PC-9 (cell line): ENCODE measurements at regions not wholly inside any gene's neighbourhood (a gene's known extent, or its start where the extent isn't known, plus 50 kb on each side); places are given as distances from the start of the nearest gene placed in this dataset.

Source experiments
- BruUV-seq: library from RNA; stranded (reverse); fragments of 400-500 nt; replicated peaks from 2 replicates; lab custom pipeline; 2021; lab: Mats Ljungman, UMichigan
- CTCF ChIA-PET: fragments of 300-600 bp; sonication (Branson Sonifier 250); formaldehyde crosslinking; loops from one replicate; lab custom pipeline; 2022; ENCODE audit warnings: antibody characterized with exemption; lab: Charles Lee
- POLR2A ChIA-PET: fragments of 300-600 bp; sonication (Branson Sonifier 250); formaldehyde crosslinking; loops from one replicate; lab custom pipeline; 2022; ENCODE audit warnings: antibody characterized with exemption; ENCODE audit not compliant: unreplicated experiment; lab: Charles Lee
- DNase-seq, 2 experiments: peaks; one replicate each; pipeline versions ENCODE4 v3.0.0 to v3.0.0-alpha.2; 2015 to 2022; ENCODE audit warnings: mixed read lengths in 1 of 2
- H2AFZ ChIP-seq: fragments of 200-600 bp; sonication (generic); 2 replicates; pipeline ENCODE4 v1.8.1; 2017; ENCODE audit warnings: antibody characterized with exemption
- H3F3A ChIP-seq: fragments of 200-600 bp; sonication (generic); 2 replicates; pipeline ENCODE4 v1.8.1; 2017; ENCODE audit warnings: antibody characterized with exemption, mild to moderate bottlenecking, low read depth; ENCODE audit not compliant: insufficient read depth
- H3K27ac ChIP-seq: fragments of 200-600 bp; sonication (generic); 2 replicates; pipeline ENCODE4 v1.6.1; 2016; ENCODE audit warnings: mixed run types
- H3K27me3 ChIP-seq: fragments of 200-600 bp; sonication (generic); 2 replicates; pipeline ENCODE4 v1.6.1; 2016; ENCODE audit warnings: low read depth, mixed run types; ENCODE audit not compliant: insufficient read depth
- H3K36me3 ChIP-seq: fragments of 200-600 bp; sonication (generic); 2 replicates; pipeline ENCODE4 v1.6.1; 2016; ENCODE audit warnings: low read depth, mixed run types
- H3K4me1 ChIP-seq: fragments of 200-600 bp; sonication (generic); replicated peaks from 2 replicates; pipeline ENCODE4 v1.6.1; 2016; ENCODE audit warnings: mixed run types; ENCODE audit not compliant: insufficient read depth
- H3K4me2 ChIP-seq: fragments of 200-600 bp; sonication (generic); 2 replicates; pipeline ENCODE4 v1.6.1; 2017; ENCODE audit warnings: mixed run types
- H3K4me3 ChIP-seq: fragments of 200-600 bp; sonication (generic); 2 replicates; pipeline ENCODE4 v1.6.1; 2016; ENCODE audit warnings: mixed run types
- H3K79me2 ChIP-seq: fragments of 200-600 bp; sonication (generic); 2 replicates; pipeline ENCODE4 v1.6.1; 2017; ENCODE audit warnings: low read depth, mixed run types
- H3K9me2 ChIP-seq: fragments of 200-600 bp; sonication (generic); 2 replicates; pipeline ENCODE4 v1.8.1; 2017; ENCODE audit warnings: mild to moderate bottlenecking; ENCODE audit not compliant: insufficient read depth
- H3K9me3 ChIP-seq: fragments of 200-600 bp; sonication (generic); 2 replicates; pipeline ENCODE4 v1.8.1; 2016; ENCODE audit warnings: low read depth; ENCODE audit not compliant: insufficient read depth
- H4K20me1 ChIP-seq: fragments of 200-600 bp; sonication (generic); 2 replicates; pipeline ENCODE4 v1.8.1; 2017; ENCODE audit not compliant: insufficient read depth
- EZH2 ChIP-seq: fragments of 200-600 bp; sonication (generic); IDR thresholded peaks from 2 replicates; pipeline ENCODE4 v1.8.0; 2017; ENCODE audit warnings: antibody characterized with exemption, low read depth
- intact Hi-C: fragments of 100-400 bp; cut with micrococcal nuclease; formaldehyde crosslinking; loops from one replicate; pipeline ENCODE4 v1.10.0; 2022; ENCODE audit not compliant: unreplicated experiment
- TF ChIP-seq, protein P1 (sequence below): fragments of 200-600 bp; sonication (generic); conservative IDR thresholded peaks from 2 replicates; pipeline ENCODE4 v1.6.1; 2017; ENCODE audit warnings: mixed run types, antibody characterized with exemption, mild to moderate bottlenecking, moderate library complexity

DNA sequence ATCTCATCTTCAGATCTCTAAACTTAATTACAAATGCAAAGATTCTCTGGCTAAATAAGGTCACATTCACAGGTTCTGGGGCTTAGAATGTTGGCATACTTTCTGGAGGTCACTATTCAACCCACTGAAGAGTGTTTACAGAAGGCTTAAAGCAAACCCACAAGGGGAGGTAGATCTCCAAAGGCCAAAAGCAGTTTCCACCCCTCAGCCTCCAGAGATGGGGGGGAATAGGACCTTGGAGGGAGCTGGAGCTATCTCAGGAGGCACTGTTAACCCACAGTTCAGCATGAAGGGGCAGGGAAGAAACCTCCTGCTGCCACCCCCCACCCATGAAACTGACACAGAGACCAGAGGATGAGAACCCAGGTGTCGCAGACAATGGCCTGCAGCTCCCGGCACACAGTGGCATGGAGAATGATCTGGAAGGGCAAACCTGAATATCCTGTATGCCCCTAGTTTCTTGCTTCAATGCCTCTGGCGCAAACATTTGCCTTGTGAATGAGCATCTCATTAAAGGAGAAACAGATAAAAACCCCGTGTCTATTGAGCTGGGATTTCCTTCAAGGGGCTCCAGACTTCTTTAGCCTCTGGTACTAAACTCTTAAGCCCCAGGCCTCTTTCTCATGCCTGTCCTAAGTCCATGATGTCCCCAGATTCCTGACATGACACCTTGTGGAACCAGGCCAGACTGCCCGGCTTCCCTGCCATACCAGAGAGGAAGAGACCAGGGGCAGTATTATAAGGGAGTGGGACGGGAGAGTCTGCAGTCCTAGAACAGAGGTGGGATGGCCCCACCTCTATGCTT, 103.1 kb upstream of the CDH5 start:
- Histone ChIP-seq H3K9me2 (no peaks in the 10 kb centered on the region), H2AFZ (no peak overlapping the region), H3K79me2 (no peaks in the 10 kb centered on the region), H3K4me1 (no peaks in the 10 kb centered on the region), H3F3A (no peaks in the 10 kb centered on the region), H3K4me2 (no peak overlapping the region), H3K9me3 (no peaks in the 10 kb centered on the region), H3K27me3 (peaks cover 21% of the 10 kb centered on the region; the same call in 1 of the 2 replicates), H4K20me1 (no peaks in the 10 kb centered on the region), H3K27ac (no peak overlapping the region), H3K36me3 (no peaks in the 10 kb centered on the region), H3K4me3 (no peak overlapping the region)
- TF ChIP-seq EZH2, result no peak
- TF ChIP-seq, protein P1, sequence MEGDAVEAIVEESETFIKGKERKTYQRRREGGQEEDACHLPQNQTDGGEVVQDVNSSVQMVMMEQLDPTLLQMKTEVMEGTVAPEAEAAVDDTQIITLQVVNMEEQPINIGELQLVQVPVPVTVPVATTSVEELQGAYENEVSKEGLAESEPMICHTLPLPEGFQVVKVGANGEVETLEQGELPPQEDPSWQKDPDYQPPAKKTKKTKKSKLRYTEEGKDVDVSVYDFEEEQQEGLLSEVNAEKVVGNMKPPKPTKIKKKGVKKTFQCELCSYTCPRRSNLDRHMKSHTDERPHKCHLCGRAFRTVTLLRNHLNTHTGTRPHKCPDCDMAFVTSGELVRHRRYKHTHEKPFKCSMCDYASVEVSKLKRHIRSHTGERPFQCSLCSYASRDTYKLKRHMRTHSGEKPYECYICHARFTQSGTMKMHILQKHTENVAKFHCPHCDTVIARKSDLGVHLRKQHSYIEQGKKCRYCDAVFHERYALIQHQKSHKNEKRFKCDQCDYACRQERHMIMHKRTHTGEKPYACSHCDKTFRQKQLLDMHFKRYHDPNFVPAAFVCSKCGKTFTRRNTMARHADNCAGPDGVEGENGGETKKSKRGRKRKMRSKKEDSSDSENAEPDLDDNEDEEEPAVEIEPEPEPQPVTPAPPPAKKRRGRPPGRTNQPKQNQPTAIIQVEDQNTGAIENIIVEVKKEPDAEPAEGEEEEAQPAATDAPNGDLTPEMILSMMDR, result no peak
- BruUV-seq, result no TSS peak
- ChIA-PET POLR2A (no interaction called here), CTCF (no interaction called here)
- intact Hi-C loops, result no loop called here
- DNase-seq, result no peak

GRCh38 chr16:66262253-66263167, 104.0 kb upstream of the CDH5 start:
- no peaks in the 10 kb centered on the region for H3K4me1 ChIP-seq
- intact Hi-C loops, result no loop called here
- H2AFZ ChIP-seq, result no peak overlapping the region
- DNase-seq, result no peak
- H3K27ac ChIP-seq, result no peak overlapping the region
- H3K4me3 ChIP-seq, result no peak overlapping the region
- no peaks in the 10 kb centered on the region for H3F3A ChIP-seq
- no peaks in the 10 kb centered on the region for H3K9me3 ChIP-seq
- no peak for TF ChIP-seq EZH2
- TF ChIP-seq, protein P1, result no peak
- BruUV-seq, result no TSS peak
- ChIA-PET CTCF (no interaction called here), POLR2A (no interaction called here)
- H4K20me1 ChIP-seq, result no peaks in the 10 kb centered on the region
- no peaks in the 10 kb centered on the region for H3K79me2 ChIP-seq
- no peak overlapping the region for H3K4me2 ChIP-seq
- H3K36me3 ChIP-seq, result no peaks in the 10 kb centered on the region
- H3K9me2 ChIP-seq, result no peaks in the 10 kb centered on the region
- peaks cover 21% of the 10 kb centered on the region; the same call in 1 of the 2 replicates for H3K27me3 ChIP-seq

- CTCF ChIA-PET, result no interaction called here
- Histone ChIP-seq H3K4me3 (no peak overlapping the region), H3K79me2 (no peaks in the 10 kb centered on the region), H3K4me2 (no peak overlapping the region), H3F3A (no peaks in the 10 kb centered on the region), H2AFZ (no peak overlapping the region), H3K4me1 (no peaks in the 10 kb centered on the region), H3K27ac (no peak overlapping the region), H3K36me3 (no peaks in the 10 kb centered on the region), H4K20me1 (no peaks in the 10 kb centered on the region), H3K9me3 (no peaks in the 10 kb centered on the region), H3K27me3 (peaks cover 21% of the 10 kb centered on the region; the same call in 1 of the 2 replicates), H3K9me2 (no peaks in the 10 kb centered on the region)
- intact Hi-C loops, result no loop called here
- POLR2A ChIA-PET, result interaction anchor here (1.0 kb wide), 1 partner anchor 67 kb away, joined by 7 read pairs; no protein-coding TSS in a partner anchor
- DNase-seq, result no peak
- TF ChIP-seq, protein P1, result no peak
- TF ChIP-seq EZH2, result no peak
- no TSS peak for BruUV-seq
Observed at GRCh38 chr16:66261826-66262225, 104.7 kb upstream of the CDH5 start.
